ENCODE measurements at regions not wholly inside any gene's neighbourhood (a gene's known extent, or its start where the extent isn't known, plus 50 kb on each side); places are given as distances from the start of the nearest gene placed in this dataset.

- WGBS, 2 donors: 65 to 80% methylated on average over 5 to 6 of the region's 6 CpGs
- TF ChIP-seq EP300 (IDR thresholded peaks at IDR 0.05) (no peak), POLR2A (IDR thresholded peaks at IDR 0.05) (no peak)
- TF ChIP-seq, protein P1, sequence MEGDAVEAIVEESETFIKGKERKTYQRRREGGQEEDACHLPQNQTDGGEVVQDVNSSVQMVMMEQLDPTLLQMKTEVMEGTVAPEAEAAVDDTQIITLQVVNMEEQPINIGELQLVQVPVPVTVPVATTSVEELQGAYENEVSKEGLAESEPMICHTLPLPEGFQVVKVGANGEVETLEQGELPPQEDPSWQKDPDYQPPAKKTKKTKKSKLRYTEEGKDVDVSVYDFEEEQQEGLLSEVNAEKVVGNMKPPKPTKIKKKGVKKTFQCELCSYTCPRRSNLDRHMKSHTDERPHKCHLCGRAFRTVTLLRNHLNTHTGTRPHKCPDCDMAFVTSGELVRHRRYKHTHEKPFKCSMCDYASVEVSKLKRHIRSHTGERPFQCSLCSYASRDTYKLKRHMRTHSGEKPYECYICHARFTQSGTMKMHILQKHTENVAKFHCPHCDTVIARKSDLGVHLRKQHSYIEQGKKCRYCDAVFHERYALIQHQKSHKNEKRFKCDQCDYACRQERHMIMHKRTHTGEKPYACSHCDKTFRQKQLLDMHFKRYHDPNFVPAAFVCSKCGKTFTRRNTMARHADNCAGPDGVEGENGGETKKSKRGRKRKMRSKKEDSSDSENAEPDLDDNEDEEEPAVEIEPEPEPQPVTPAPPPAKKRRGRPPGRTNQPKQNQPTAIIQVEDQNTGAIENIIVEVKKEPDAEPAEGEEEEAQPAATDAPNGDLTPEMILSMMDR (IDR thresholded peaks at IDR 0.05): no peak
- no peak overlapping the region for H3K4me3 ChIP-seq
- no peaks in the 10 kb centered on the region for H3K27me3 ChIP-seq
- no peak for DNase-seq (ENCODE audit: low spot score in 2 of 2)
- H3K4me1 ChIP-seq: no peaks in the 10 kb centered on the region
- H3K36me3 ChIP-seq: no peaks in the 10 kb centered on the region
- H3K27ac ChIP-seq: no peak overlapping the region
- H3K9me3 ChIP-seq: no peaks in the 10 kb centered on the region
These were observed 226.5 kb downstream of the MID1 start for GRCh38 chrX:10393899-10394298.

DNA sequence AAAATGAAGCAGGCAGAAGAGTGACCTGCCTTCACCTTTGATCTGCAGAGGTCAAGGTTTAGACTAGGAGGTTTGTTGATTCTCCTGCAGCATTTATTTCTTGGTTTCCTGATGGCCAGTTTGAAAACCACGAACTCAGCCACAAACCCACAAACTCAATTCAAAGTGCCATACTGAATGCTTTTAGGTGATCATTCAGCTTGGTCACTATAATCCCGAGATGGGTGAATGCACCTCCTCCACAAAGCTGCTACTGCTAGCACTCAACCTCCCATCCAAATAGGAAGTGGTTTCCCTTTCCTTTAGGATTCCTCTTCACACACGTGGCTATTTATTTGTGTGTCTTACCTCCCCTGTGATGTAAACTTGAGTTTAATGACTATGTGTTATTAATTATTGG is 225.2 kb downstream of the MID1 start:
- Histone ChIP-seq H3K9me3 (no peaks in the 10 kb centered on the region), H3K4me3 (no peak overlapping the region), H3K27me3 (no peaks in the 10 kb centered on the region), H3K4me1 (no peaks in the 10 kb centered on the region), H3K27ac (no peak overlapping the region), H3K36me3 (no peaks in the 10 kb centered on the region)
- no peak for DNase-seq (ENCODE audit: low spot score in 2 of 2)
- WGBS, 2 donors: 53 to 72% methylated on average over 3 of the region's 3 CpGs
- TF ChIP-seq POLR2A (IDR thresholded peaks at IDR 0.05): no peak
- no peak for TF ChIP-seq EP300 (IDR thresholded peaks at IDR 0.05)
- TF ChIP-seq, protein P1 (IDR thresholded peaks at IDR 0.05): no peak

All from tibial nerve (tissue), 4 donors.